Uterus (tissue), 2 donors: ENCODE measurements at regions not wholly inside any gene's neighbourhood (a gene's known extent, or its start where the extent isn't known, plus 50 kb on each side); places are given as distances from the start of the nearest gene placed in this dataset.

ENCODE experiments used
- CTCF ChIP-seq, 4 experiments: fragments of 200-600 bp in 2 of 4; fragments of 450-650 bp in 2 of 4; sonication (generic) in 2 of 4; IDR thresholded peaks; one replicate each; pipeline ENCODE4 v1.5.1; 2016 to 2019; ENCODE audit warnings: antibody characterized with exemption in 4 of 4, mild to moderate bottlenecking in 2 of 4, moderate library complexity in 1 of 4
- POLR2A ChIP-seq, 2 donors: fragments of 450-650 bp; IDR thresholded peaks; one replicate each; pipeline ENCODE4 v1.6.1; 2016; ENCODE audit warnings: antibody characterized with exemption in 2 of 2, mild to moderate bottlenecking in 1 of 2, moderate library complexity in 1 of 2

DNA sequence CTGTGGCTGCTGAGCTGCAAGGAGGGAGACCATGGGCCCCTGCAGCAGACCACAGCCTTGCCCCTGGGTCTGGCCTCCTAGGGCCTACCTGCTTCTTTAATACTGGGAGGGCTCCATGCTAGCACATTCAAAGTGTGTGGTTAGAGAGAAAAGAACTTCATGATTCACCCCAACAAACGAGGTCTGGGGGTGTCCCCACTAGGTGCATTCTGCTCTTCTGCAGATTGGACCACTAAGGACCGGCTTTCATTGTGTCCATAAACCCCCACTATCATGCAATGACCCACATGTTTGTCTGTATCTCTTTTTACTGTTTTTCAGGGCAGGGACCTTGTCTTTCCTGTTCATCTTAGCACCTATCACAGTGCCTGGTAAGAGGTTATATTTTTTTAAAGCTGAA lies 185.4 kb downstream of the OMA1 start:
- TF ChIP-seq POLR2A (IDR thresholded peaks at IDR 0.05) (no peak), CTCF (IDR thresholded peaks at IDR 0.05) (no peak)
